HFFc6 (cell line): ENCODE measurements at regions not wholly inside any gene's neighbourhood (a gene's known extent, or its start where the extent isn't known, plus 50 kb on each side); places are given as distances from the start of the nearest gene placed in this dataset.

ENCODE experiments used
- DNase-seq: peaks from one replicate; pipeline ENCODE4 v3.0.0-alpha.2; 2018
- H3K27ac Mint-ChIP-seq: 2 replicates; pipeline ENCODE4 v1.8.0; 2020; ENCODE audit warnings: mild to moderate bottlenecking, mixed read lengths
- H3K27me3 Mint-ChIP-seq: 2 replicates; pipeline ENCODE4 v1.8.0; 2021; ENCODE audit warnings: mild to moderate bottlenecking, moderate library complexity, mixed read lengths; ENCODE audit not compliant: insufficient read depth
- H3K36me3 Mint-ChIP-seq: 2 replicates; pipeline ENCODE4 v1.8.0; 2021; ENCODE audit warnings: low read depth, mixed read lengths
- H3K4me1 Mint-ChIP-seq: 2 replicates; pipeline ENCODE4 v1.8.0; 2020; ENCODE audit warnings: low read depth, mixed read lengths
- H3K4me3 Mint-ChIP-seq: 2 replicates; pipeline ENCODE4 v1.8.0; 2020; ENCODE audit warnings: mild to moderate bottlenecking, moderate library complexity, mixed read lengths
- H3K9me3 Mint-ChIP-seq: 2 replicates; pipeline ENCODE4 v1.8.0; 2020; ENCODE audit warnings: mild to moderate bottlenecking, mixed read lengths
- TF ChIP-seq, protein P1 (sequence below): fragments of 200-600 bp; sonication (generic); IDR thresholded peaks from 2 replicates; pipeline ENCODE4 v1.5.0; 2021; ENCODE audit warnings: antibody characterized with exemption, mild to moderate bottlenecking

DNA sequence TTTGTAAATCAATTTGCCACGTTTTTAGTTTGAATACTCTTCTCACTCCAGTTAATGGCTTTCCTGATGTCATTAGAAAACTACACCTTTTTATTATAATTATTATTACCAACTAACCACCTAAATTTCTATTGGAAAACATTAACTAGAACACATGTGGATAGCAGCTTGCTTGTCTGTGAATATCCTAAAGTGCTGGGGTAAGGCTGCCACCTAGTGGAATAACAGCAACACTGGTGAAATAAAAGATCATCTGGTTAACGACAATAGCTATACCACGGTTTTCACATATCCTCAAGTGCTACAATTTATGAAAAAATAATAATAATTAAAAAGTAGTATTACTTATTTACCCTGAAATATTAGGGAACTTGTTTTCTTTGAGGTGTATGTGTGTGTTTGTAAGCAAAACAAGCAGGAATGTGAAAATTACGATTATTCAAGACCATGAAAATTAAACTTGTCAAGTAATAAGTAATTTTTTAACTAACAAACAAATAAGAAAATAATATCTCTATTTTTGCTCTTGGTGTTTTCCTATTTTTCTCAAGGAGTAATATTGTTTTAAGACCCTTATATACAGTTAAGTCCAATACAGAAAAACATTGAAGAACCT, 130.1 kb upstream of the TECRL start:
- no peak overlapping the region for H3K4me3 Mint-ChIP-seq

DNA sequence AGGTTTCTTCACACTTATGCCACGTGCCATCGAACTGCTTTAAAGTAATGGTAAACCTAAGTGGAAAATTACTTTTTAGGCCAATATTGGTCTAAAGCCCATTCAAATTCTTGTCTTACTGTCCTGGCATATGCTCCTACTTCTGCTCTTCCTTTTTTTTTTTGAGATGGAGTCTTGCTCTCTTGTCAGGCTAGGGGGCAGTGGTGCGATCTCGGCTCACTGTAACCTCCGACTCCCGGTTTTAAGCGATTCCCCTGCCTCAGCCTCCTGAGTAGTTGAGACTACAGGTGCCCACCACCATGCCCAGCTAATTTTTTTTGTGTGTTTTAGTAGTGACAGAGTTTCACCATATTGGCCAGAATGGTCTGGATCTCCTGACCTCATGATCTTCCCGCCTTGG, 129.0 kb upstream of the TECRL start:
- Mint-ChIP-seq H3K27ac (no peak overlapping the region), H3K9me3 (no peaks in the 10 kb centered on the region), H3K36me3 (no peaks in the 10 kb centered on the region), H3K4me3 (no peak overlapping the region), H3K27me3 (no peaks in the 10 kb centered on the region), H3K4me1 (no peaks in the 10 kb centered on the region)
- no peak for DNase-seq
- TF ChIP-seq, protein P1, sequence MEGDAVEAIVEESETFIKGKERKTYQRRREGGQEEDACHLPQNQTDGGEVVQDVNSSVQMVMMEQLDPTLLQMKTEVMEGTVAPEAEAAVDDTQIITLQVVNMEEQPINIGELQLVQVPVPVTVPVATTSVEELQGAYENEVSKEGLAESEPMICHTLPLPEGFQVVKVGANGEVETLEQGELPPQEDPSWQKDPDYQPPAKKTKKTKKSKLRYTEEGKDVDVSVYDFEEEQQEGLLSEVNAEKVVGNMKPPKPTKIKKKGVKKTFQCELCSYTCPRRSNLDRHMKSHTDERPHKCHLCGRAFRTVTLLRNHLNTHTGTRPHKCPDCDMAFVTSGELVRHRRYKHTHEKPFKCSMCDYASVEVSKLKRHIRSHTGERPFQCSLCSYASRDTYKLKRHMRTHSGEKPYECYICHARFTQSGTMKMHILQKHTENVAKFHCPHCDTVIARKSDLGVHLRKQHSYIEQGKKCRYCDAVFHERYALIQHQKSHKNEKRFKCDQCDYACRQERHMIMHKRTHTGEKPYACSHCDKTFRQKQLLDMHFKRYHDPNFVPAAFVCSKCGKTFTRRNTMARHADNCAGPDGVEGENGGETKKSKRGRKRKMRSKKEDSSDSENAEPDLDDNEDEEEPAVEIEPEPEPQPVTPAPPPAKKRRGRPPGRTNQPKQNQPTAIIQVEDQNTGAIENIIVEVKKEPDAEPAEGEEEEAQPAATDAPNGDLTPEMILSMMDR = no peak

More for the DNA sequence above, 130.1 kb upstream of the TECRL start:
- Mint-ChIP-seq H3K9me3 (no peaks in the 10 kb centered on the region), H3K27ac (no peak overlapping the region), H3K36me3 (no peaks in the 10 kb centered on the region), H3K27me3 (no peaks in the 10 kb centered on the region), H3K4me1 (no peaks in the 10 kb centered on the region)
- TF ChIP-seq, protein P1 = peak; percentile 90
- peak; percentile 63 for DNase-seq

DNA sequence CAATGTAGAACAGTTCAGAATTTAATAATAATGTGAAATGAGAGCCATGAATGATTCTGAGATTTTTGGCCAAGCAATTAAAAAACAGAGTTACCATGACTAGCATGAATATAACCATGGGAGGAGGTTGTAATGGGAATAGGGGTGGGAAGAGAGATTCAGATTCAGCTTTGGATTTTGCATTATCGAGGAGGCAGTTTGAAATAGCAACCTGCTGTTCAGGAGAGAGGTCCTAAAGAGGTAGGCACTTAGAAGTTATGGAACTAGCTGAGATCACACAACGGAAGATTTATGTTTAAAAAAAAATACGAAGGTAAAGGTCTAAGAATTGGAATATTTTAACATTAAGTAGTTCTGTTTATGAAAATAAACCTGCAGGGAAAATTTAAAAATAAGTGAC, 124.4 kb upstream of the TECRL start:
- no peak for DNase-seq
- no peak overlapping the region for H3K27ac Mint-ChIP-seq
- H3K9me3 Mint-ChIP-seq = no peaks in the 10 kb centered on the region
- no peaks in the 10 kb centered on the region for H3K4me1 Mint-ChIP-seq
- TF ChIP-seq, protein P1 = no peak
- H3K27me3 Mint-ChIP-seq = no peaks in the 10 kb centered on the region
- H3K36me3 Mint-ChIP-seq = no peaks in the 10 kb centered on the region
- H3K4me3 Mint-ChIP-seq = no peak overlapping the region

DNA sequence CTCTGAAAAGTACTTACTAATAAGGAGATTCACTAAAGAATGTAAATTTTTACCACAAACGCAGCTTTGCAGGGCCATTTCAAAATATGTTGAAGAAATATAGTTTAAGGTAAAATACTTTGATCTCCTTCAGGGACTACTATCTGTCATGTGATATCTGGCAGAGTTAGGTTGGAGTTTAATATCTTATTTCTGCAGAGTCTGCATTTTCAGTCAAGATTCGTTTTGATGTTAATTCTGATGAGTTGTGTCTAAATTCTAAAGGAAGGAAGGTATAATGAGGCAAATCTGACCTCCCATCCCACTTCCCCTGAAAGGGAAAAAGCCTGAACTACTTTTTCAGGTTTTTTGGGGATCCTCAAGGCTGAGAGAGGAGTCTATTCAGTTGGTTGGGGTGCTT, 123.9 kb upstream of the TECRL start:
- Mint-ChIP-seq H3K4me3 (no peak overlapping the region), H3K27ac (no peak overlapping the region), H3K9me3 (no peaks in the 10 kb centered on the region), H3K27me3 (no peaks in the 10 kb centered on the region), H3K4me1 (no peaks in the 10 kb centered on the region), H3K36me3 (no peaks in the 10 kb centered on the region)
- TF ChIP-seq, protein P1 = no peak
- DNase-seq = no peak

DNA sequence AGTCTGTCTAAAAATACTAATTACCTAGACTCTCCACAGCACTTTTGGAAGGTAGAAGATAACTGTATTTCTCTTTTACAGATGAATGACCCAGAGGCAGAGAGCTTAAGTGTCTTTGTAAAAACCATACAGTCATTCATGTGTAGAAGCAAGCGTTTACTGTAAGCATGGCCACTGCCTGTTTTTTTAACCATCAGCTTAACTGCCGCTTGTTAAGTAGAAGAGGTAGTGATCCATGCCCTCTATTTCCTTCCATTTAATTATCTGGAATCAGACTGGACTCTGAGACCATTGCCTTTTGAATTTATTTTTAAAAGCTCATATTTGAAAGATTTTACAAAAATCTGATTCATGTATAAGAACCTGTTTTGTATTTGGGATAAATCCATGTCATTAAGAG, 111.2 kb upstream of the TECRL start:
- TF ChIP-seq, protein P1 = no peak
- H3K4me3 Mint-ChIP-seq = no peak overlapping the region
- H3K27ac Mint-ChIP-seq = no peak overlapping the region
- H3K9me3 Mint-ChIP-seq = peaks cover 11% of the 10 kb centered on the region
- no peaks in the 10 kb centered on the region for H3K36me3 Mint-ChIP-seq
- no peaks in the 10 kb centered on the region for H3K27me3 Mint-ChIP-seq
- no peak for DNase-seq
- no peaks in the 10 kb centered on the region for H3K4me1 Mint-ChIP-seq

DNA sequence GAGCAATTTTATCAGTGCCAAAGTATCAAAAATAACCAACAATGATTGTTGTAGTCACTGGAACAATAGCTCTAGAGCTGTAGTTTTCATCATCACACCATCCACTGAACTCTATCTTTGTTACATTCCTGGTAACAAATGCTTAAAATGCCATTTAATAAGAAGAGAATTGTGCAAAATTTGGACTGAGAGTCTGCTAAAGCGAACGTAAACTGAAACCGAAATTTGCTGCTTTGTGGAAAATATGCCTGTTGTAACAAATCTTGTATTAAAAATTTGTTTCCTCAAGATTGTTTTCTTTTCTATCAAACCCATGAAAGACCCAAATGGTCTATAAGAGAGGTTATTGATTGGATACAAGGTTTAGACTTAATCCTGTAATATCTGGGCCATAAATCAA, 109.3 kb upstream of the TECRL start:
- Mint-ChIP-seq H3K27ac (no peak overlapping the region), H3K27me3 (no peaks in the 10 kb centered on the region), H3K4me3 (no peak overlapping the region), H3K9me3 (peaks cover 11% of the 10 kb centered on the region), H3K4me1 (no peaks in the 10 kb centered on the region), H3K36me3 (no peaks in the 10 kb centered on the region)
- no peak for DNase-seq
- TF ChIP-seq, protein P1 = no peak
